GM12878 (cell line): ENCODE measurements at regions not wholly inside any gene's neighbourhood (a gene's known extent, or its start where the extent isn't known, plus 50 kb on each side); places are given as distances from the start of the nearest gene placed in this dataset.
"Not testable (repeated sequence)": the region's sequence is repeated elsewhere in the genome, so short reads cannot be mapped to it uniquely, and the experiment has no call there.

Experiments used
- ATAC-seq: fragments of 200-7000 bp; cut with Tn5 transposase; 3 replicates; pipeline ENCODE4 v1.9.1; 2020; ENCODE audit warnings: mild to moderate bottlenecking, moderate library complexity
- BruUV-seq: library from RNA; stranded (reverse); fragments of 400-500 nt; replicated peaks from 2 replicates; lab custom pipeline; 2021; lab: Mats Ljungman, UMichigan
- CTCF ChIA-PET: fragments of 300-600 bp; sonication (Branson Sonifier 250); formaldehyde crosslinking; extraction: SDS; loops from one replicate; lab custom pipeline; 2021; ENCODE audit warnings: inconsistent platforms; lab: Yijun Ruan, JAX
- POLR2A ChIA-PET: fragments of 350-600 bp; formaldehyde crosslinking; extraction: SDS; loops from one replicate; lab custom pipeline; 2021; ENCODE audit warnings: inconsistent platforms; lab: Charles Lee
- RAD21 ChIA-PET: fragments of 300-600 bp; sonication (Branson Sonifier 250); formaldehyde crosslinking; loops from one replicate; lab custom pipeline; 2023; ENCODE audit warnings: antibody characterized with exemption; ENCODE audit not compliant: unreplicated experiment; lab: Charles Lee
- SMC1A ChIA-PET: fragments of 300-600 bp; sonication (Branson Sonifier 250); formaldehyde crosslinking; loops from one replicate; lab custom pipeline; 2023; ENCODE audit not compliant: unreplicated experiment, uncharacterized antibody; lab: Charles Lee
- DNase-seq: peaks from one replicate; pipeline ENCODE4 v3.0.0-alpha.2; 2011; ENCODE audit warnings: low read depth, low spot score
- FAIRE-seq: peaks from 3 replicates; lab custom pipeline; 2011; peaks lifted over from hg19 to GRCh38; lab: Jason Lieb, UNC
- H2AFZ ChIP-seq: 2 replicates; pipeline ENCODE4 v1.6.0; 2011; ENCODE audit warnings: low read depth, low read length, control low read depth; ENCODE audit not compliant: control insufficient read depth
- H3K27ac ChIP-seq: 2 replicates; pipeline ENCODE4 v1.5.1; 2011; ENCODE audit warnings: control low read depth; ENCODE audit not compliant: control insufficient read depth, insufficient read depth
- H3K27me3 ChIP-seq, 2 experiments: replicated peaks in 1 of 2; 2 replicates each; pipeline versions ENCODE4 v1.6.0 to v1.6.1; 2011; ENCODE audit warnings: low read length in 1 of 2; ENCODE audit not compliant: control insufficient read depth in 2 of 2, insufficient read depth in 2 of 2
- H3K36me3 ChIP-seq, 2 experiments: 2 replicates each; pipeline ENCODE4 v1.5.1; 2011; ENCODE audit warnings: low read length in 1 of 2; ENCODE audit not compliant: control insufficient read depth in 2 of 2, insufficient read depth in 2 of 2
- H3K4me1 ChIP-seq: 2 replicates; pipeline ENCODE4 v1.6.1; 2011; ENCODE audit warnings: mild to moderate bottlenecking, low read length, moderate library complexity, mixed read lengths; ENCODE audit not compliant: control insufficient read depth, insufficient read depth
- H3K4me2 ChIP-seq: 2 replicates; pipeline ENCODE4 v1.6.0; 2011; ENCODE audit warnings: control low read depth; ENCODE audit not compliant: control insufficient read depth, insufficient read depth
- H3K4me3 ChIP-seq: fragments of 200-600 bp; sonication (generic); 2 replicates; pipeline ENCODE4 v1.5.1; 2016
- H3K79me2 ChIP-seq: 2 replicates; pipeline ENCODE4 v1.6.0; 2011; ENCODE audit warnings: low read length; ENCODE audit not compliant: control insufficient read depth, insufficient read depth
- H3K9ac ChIP-seq: 2 replicates; pipeline ENCODE4 v1.8.0; 2011; ENCODE audit warnings: low read length, control low read depth, mixed read lengths; ENCODE audit not compliant: control insufficient read depth, insufficient read depth
- H3K9me3 ChIP-seq: replicated peaks from 3 replicates; pipeline ENCODE4 v1.5.1; 2011; ENCODE audit warnings: mild to moderate bottlenecking, low read length; ENCODE audit not compliant: control insufficient read depth, insufficient read depth
- H4K20me1 ChIP-seq: 2 replicates; pipeline ENCODE4 v1.6.0; 2011; ENCODE audit not compliant: control insufficient read depth, insufficient read depth
- ESRRA ChIP-seq: IDR thresholded peaks from 2 replicates; pipeline ENCODE4 v1.6.1; 2012; ENCODE audit warnings: mild to moderate bottlenecking, low read length, improper control_type of control experiment
- HDGF ChIP-seq: fragments of 450-650 bp; IDR thresholded peaks from 2 replicates; pipeline ENCODE4 v1.6.1; 2016; ENCODE audit warnings: antibody characterized with exemption
- MLLT1 ChIP-seq: fragments of 450-650 bp; IDR thresholded peaks from 2 replicates; pipeline ENCODE4 v1.6.1; 2016; ENCODE audit warnings: mild to moderate bottlenecking
- NBN ChIP-seq: fragments of 450-650 bp; IDR thresholded peaks from 2 replicates; pipeline ENCODE4 v1.6.1; 2016
- NR2C2 ChIP-seq: IDR thresholded peaks from 2 replicates; pipeline ENCODE4 v1.6.1; 2011; ENCODE audit warnings: borderline replicate concordance, low read depth; ENCODE audit not compliant: control insufficient read depth, insufficient read length
- POLR2A ChIP-seq: IDR thresholded peaks from 2 replicates; pipeline ENCODE4 v1.6.1; 2011; ENCODE audit warnings: low read depth, mild to moderate bottlenecking, low read length
- YBX1 ChIP-seq: fragments of 450-650 bp; IDR thresholded peaks from 2 replicates; pipeline ENCODE4 v1.6.1; 2016; ENCODE audit warnings: antibody characterized with exemption
- WGBS: methylation state at CpG from one replicate; pipeline ENCODE4 v1.1.6; 2016; ENCODE audit warnings: low lambda C conversion rate; ENCODE audit not compliant: insufficient replicate concordance, insufficient coverage; ENCODE audit errors: missing lambda C conversion rate; 5-methylcytosine and 5-hydroxymethylcytosine counted together
- in situ Hi-C: fragments of 300-500 bp; cut with MboI; formaldehyde crosslinking; loops from 9 replicates; pipeline ENCODE4 v1.14.3; 2018; ENCODE audit warnings: mixed read lengths
- intact Hi-C: fragments of 100-400 bp; cut with micrococcal nuclease; formaldehyde crosslinking; loops from one replicate; pipeline ENCODE4 v1.14.2; 2022; ENCODE audit not compliant: unreplicated experiment

DNA sequence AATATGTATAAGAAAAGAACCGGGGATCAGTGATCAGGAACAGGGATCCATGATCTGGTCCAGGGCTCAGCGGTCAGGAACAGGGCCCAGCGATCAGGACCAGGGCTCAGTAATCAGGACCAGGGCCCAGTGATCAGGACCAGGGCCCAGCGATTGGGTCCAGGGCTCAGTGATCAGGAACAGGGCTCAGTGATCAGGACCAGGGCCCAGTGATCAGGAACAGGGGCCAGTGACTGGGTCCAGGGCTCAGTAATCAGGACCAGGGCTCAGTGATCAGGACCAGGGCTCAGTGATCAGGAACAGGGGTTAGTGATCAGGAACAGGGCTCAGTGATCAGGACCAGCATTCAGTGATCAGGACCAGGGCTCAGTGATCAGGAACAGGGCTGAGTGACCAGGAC, 56.3 kb downstream of the TMEM121 start (continued):
- TF ChIP-seq NR2C2 (no peak), ESRRA (no peak)
- TF ChIP-seq, all 136 proteins: peak for 4

GRCh38 chr14:105583914-105584313, 57.5 kb downstream of the TMEM121 start:
- FAIRE-seq: not testable (repeated sequence)

DNA sequence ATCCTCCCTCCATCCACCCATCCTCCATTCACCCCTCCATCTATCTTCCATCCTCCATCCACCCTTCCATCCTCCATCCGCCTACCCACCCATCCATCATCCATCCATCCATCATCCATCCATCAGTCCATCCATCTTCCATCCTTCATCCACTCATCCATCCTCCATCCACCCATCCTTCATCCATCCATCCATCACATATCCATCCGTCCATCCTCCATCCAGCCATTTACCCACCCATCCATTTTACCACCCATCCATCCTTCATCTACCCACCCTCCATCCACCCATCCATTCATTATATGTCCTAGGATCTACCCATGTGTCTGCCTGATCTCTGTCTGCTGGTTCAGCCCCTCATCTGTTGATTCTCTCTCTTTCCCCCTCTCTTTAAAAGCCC, 58.9 kb downstream of the TMEM121 start:
- not testable (repeated sequence) for BruUV-seq, FAIRE-seq
- in situ Hi-C loops: loop anchor here (10.0 kb wide), 1 partner anchor 120 kb away; no protein-coding TSS in a partner anchor

More at GRCh38 chr14:105583914-105584313, 57.5 kb downstream of the TMEM121 start:
- ATAC-seq, H2AFZ ChIP-seq, H3K4me2 ChIP-seq, RAD21 ChIA-PET, CTCF ChIA-PET, H4K20me1 ChIP-seq, H3K27ac ChIP-seq, intact Hi-C loops, H3K9ac ChIP-seq, SMC1A ChIA-PET, BruUV-seq, H3K36me3 ChIP-seq, DNase-seq, H3K9me3 ChIP-seq, POLR2A ChIA-PET, H3K79me2 ChIP-seq, H3K27me3 ChIP-seq, H3K4me3 ChIP-seq: not testable (repeated sequence)
- in situ Hi-C loops: loop anchor here (10.0 kb wide), 1 partner anchor 121 kb away; no protein-coding TSS in a partner anchor
- H3K4me1 ChIP-seq: peaks cover 24% of the 10 kb centered on the region
- TF ChIP-seq POLR2A: peak; percentile 49; the same call in 1 of the 2 replicates
- 91% methylated on average over 10 of the region's 13 CpGs for WGBS

More for the DNA sequence above, 58.9 kb downstream of the TMEM121 start:
- H3K79me2 ChIP-seq, DNase-seq, H3K27me3 ChIP-seq, CTCF ChIA-PET, H3K9ac ChIP-seq: not testable (repeated sequence)
- peaks cover 24% of the 10 kb centered on the region for H3K4me1 ChIP-seq
- TF ChIP-seq MLLT1: 0 out of 2 replicates have a peak, but pooled peaks have one; percentile 27
- TF ChIP-seq NBN: 0 out of 2 replicates have a peak, but pooled peaks have one; percentile 39
- TF ChIP-seq YBX1: peak; percentile 82
- peak; percentile 98 for TF ChIP-seq HDGF
- TF ChIP-seq, all 136 proteins: peak for 4; not testable (repeated sequence) for 132
- ATAC-seq, intact Hi-C loops, RAD21 ChIA-PET, H3K4me2 ChIP-seq, H3K27ac ChIP-seq, SMC1A ChIA-PET, H3K4me3 ChIP-seq, H3K9me3 ChIP-seq, POLR2A ChIA-PET, H2AFZ ChIP-seq, H3K36me3 ChIP-seq, H4K20me1 ChIP-seq: not testable (repeated sequence)
- 100% methylated on average over 2 of the region's 2 CpGs for WGBS
